ENCODE measurements at regions not wholly inside any gene's neighbourhood (a gene's known extent, or its start where the extent isn't known, plus 50 kb on each side); places are given as distances from the start of the nearest gene placed in this dataset.
"Not testable (repeated sequence)": the region's sequence is repeated elsewhere in the genome, so short reads cannot be mapped to it uniquely, and the experiment has no call there.

GRCh38 chr16:49951574-49952195 lies 73.3 kb upstream of the CNEP1R1 start:
- intact Hi-C loops (cut with micrococcal nuclease) = no loop called here
- Mint-ChIP-seq H3K27ac (no peak overlapping the region), H3K27me3 (ENCODE audit: low read depth) (no peaks in the 10 kb centered on the region), H3K4me1 (ENCODE audit: low read depth) (no peaks in the 10 kb centered on the region), H3K36me3 (ENCODE audit: low read depth) (no peaks in the 10 kb centered on the region), H3K4me3 (ENCODE audit: low read depth) (no peak overlapping the region), H3K9me3 (no peaks in the 10 kb centered on the region)
- no peak for DNase-seq (ENCODE audit: low spot score)

- H3K9me3 Mint-ChIP-seq = no peaks in the 10 kb centered on the region
- no peaks in the 10 kb centered on the region for H3K4me1 Mint-ChIP-seq (ENCODE audit: low read depth)
- intact Hi-C loops (cut with micrococcal nuclease) = no loop called here
- no peak overlapping the region for H3K27ac Mint-ChIP-seq
- no peaks in the 10 kb centered on the region for H3K36me3 Mint-ChIP-seq (ENCODE audit: low read depth)
- H3K27me3 Mint-ChIP-seq (ENCODE audit: low read depth) = no peaks in the 10 kb centered on the region
- DNase-seq (ENCODE audit: low spot score) = no peak
- no peak overlapping the region for H3K4me3 Mint-ChIP-seq (ENCODE audit: low read depth)
Observed at GRCh38 chr16:49952386-49952785, 72.6 kb upstream of the CNEP1R1 start.

- Mint-ChIP-seq H3K9me3 (no peaks in the 10 kb centered on the region), H3K4me3 (ENCODE audit: low read depth) (no peak overlapping the region), H3K27ac (no peak overlapping the region), H3K27me3 (ENCODE audit: low read depth) (no peaks in the 10 kb centered on the region), H3K4me1 (ENCODE audit: low read depth) (no peaks in the 10 kb centered on the region), H3K36me3 (ENCODE audit: low read depth) (no peaks in the 10 kb centered on the region)
- no peak for DNase-seq (ENCODE audit: low spot score)
- intact Hi-C loops (cut with micrococcal nuclease) = no loop called here
Observed at GRCh38 chr16:49953090-49953489, 71.9 kb upstream of the CNEP1R1 start.

- intact Hi-C loops (cut with micrococcal nuclease) = no loop called here
- Mint-ChIP-seq H3K27me3 (ENCODE audit: low read depth) (no peaks in the 10 kb centered on the region), H3K9me3 (no peaks in the 10 kb centered on the region), H3K4me1 (ENCODE audit: low read depth) (no peaks in the 10 kb centered on the region), H3K36me3 (ENCODE audit: low read depth) (no peaks in the 10 kb centered on the region), H3K4me3 (ENCODE audit: low read depth) (no peak overlapping the region), H3K27ac (no peak overlapping the region)
- no peak for DNase-seq (ENCODE audit: low spot score)
Observed at GRCh38 chr16:49955858-49956257, 69.2 kb upstream of the CNEP1R1 start.

GRCh38 chr16:49956915-49957314 lies 68.1 kb upstream of the CNEP1R1 start:
- no peak for DNase-seq (ENCODE audit: low spot score)
- H3K4me1 Mint-ChIP-seq (ENCODE audit: low read depth) = no peaks in the 10 kb centered on the region
- no peaks in the 10 kb centered on the region for H3K27me3 Mint-ChIP-seq (ENCODE audit: low read depth)
- intact Hi-C loops (cut with micrococcal nuclease) = no loop called here
- no peaks in the 10 kb centered on the region for H3K36me3 Mint-ChIP-seq (ENCODE audit: low read depth)
- H3K9me3 Mint-ChIP-seq = no peaks in the 10 kb centered on the region
- no peak overlapping the region for H3K4me3 Mint-ChIP-seq (ENCODE audit: low read depth)
- no peak overlapping the region for H3K27ac Mint-ChIP-seq

GRCh38 chr16:49958448-49958847 lies 66.6 kb upstream of the CNEP1R1 start:
- no peak overlapping the region for H3K27ac Mint-ChIP-seq
- no peak for DNase-seq (ENCODE audit: low spot score)
- intact Hi-C loops (cut with micrococcal nuclease) = no loop called here
- no peaks in the 10 kb centered on the region for H3K9me3 Mint-ChIP-seq
- no peaks in the 10 kb centered on the region for H3K27me3 Mint-ChIP-seq (ENCODE audit: low read depth)
- no peak overlapping the region for H3K4me3 Mint-ChIP-seq (ENCODE audit: low read depth)
- H3K4me1 Mint-ChIP-seq (ENCODE audit: low read depth) = no peaks in the 10 kb centered on the region
- H3K36me3 Mint-ChIP-seq (ENCODE audit: low read depth) = no peaks in the 10 kb centered on the region

- no peaks in the 10 kb centered on the region for H3K36me3 Mint-ChIP-seq (ENCODE audit: low read depth)
- intact Hi-C loops (cut with micrococcal nuclease) = no loop called here
- no peak overlapping the region for H3K27ac Mint-ChIP-seq
- H3K27me3 Mint-ChIP-seq (ENCODE audit: low read depth) = no peaks in the 10 kb centered on the region
- H3K4me3 Mint-ChIP-seq (ENCODE audit: low read depth) = no peak overlapping the region
- no peaks in the 10 kb centered on the region for H3K9me3 Mint-ChIP-seq
- DNase-seq (ENCODE audit: low spot score) = no peak
- H3K4me1 Mint-ChIP-seq (ENCODE audit: low read depth) = no peaks in the 10 kb centered on the region
Observed at GRCh38 chr16:49959552-49960277, 65.3 kb upstream of the CNEP1R1 start.

GRCh38 chr16:49961089-49961488 lies 63.9 kb upstream of the CNEP1R1 start:
- Mint-ChIP-seq H3K27me3 (ENCODE audit: low read depth) (no peaks in the 10 kb centered on the region), H3K9me3 (no peaks in the 10 kb centered on the region), H3K4me1 (ENCODE audit: low read depth) (no peaks in the 10 kb centered on the region), H3K4me3 (ENCODE audit: low read depth) (no peak overlapping the region), H3K36me3 (ENCODE audit: low read depth) (no peaks in the 10 kb centered on the region), H3K27ac (no peak overlapping the region)
- intact Hi-C loops (cut with micrococcal nuclease) = no loop called here
- DNase-seq (ENCODE audit: low spot score) = no peak

- H3K27ac Mint-ChIP-seq; H3K36me3 Mint-ChIP-seq (ENCODE audit: low read depth); intact Hi-C loops (cut with micrococcal nuclease); H3K4me1 Mint-ChIP-seq (ENCODE audit: low read depth); H3K4me3 Mint-ChIP-seq (ENCODE audit: low read depth); DNase-seq (ENCODE audit: low spot score); H3K9me3 Mint-ChIP-seq; H3K27me3 Mint-ChIP-seq (ENCODE audit: low read depth): not testable (repeated sequence)
Observed at GRCh38 chr16:49962566-49962965, 62.5 kb upstream of the CNEP1R1 start.

- intact Hi-C loops (cut with micrococcal nuclease) = no loop called here
- Mint-ChIP-seq H3K27me3 (ENCODE audit: low read depth) (peaks cover 10% of the 10 kb centered on the region), H3K9me3 (no peaks in the 10 kb centered on the region), H3K27ac (no peak overlapping the region), H3K4me3 (ENCODE audit: low read depth) (no peak overlapping the region), H3K4me1 (ENCODE audit: low read depth) (no peaks in the 10 kb centered on the region), H3K36me3 (ENCODE audit: low read depth) (no peaks in the 10 kb centered on the region)
- no peak for DNase-seq (ENCODE audit: low spot score)
Observed at GRCh38 chr16:49964316-49964715, 60.7 kb upstream of the CNEP1R1 start.

GRCh38 chr16:49964973-49965372 lies 60.1 kb upstream of the CNEP1R1 start:
- Mint-ChIP-seq H3K9me3 (no peaks in the 10 kb centered on the region), H3K27ac (no peak overlapping the region), H3K4me3 (ENCODE audit: low read depth) (no peak overlapping the region), H3K27me3 (ENCODE audit: low read depth) (peaks cover 16% of the 10 kb centered on the region), H3K36me3 (ENCODE audit: low read depth) (no peaks in the 10 kb centered on the region), H3K4me1 (ENCODE audit: low read depth) (no peaks in the 10 kb centered on the region)
- intact Hi-C loops (cut with micrococcal nuclease) = no loop called here
- no peak for DNase-seq (ENCODE audit: low spot score)

GRCh38 chr16:49967012-49967559 lies 57.9 kb upstream of the CNEP1R1 start:
- no peak for DNase-seq (ENCODE audit: low spot score)
- Mint-ChIP-seq H3K27ac (no peak overlapping the region), H3K27me3 (ENCODE audit: low read depth) (peaks cover 21% of the 10 kb centered on the region), H3K9me3 (no peaks in the 10 kb centered on the region), H3K4me3 (ENCODE audit: low read depth) (no peak overlapping the region), H3K4me1 (ENCODE audit: low read depth) (no peaks in the 10 kb centered on the region), H3K36me3 (ENCODE audit: low read depth) (no peaks in the 10 kb centered on the region)
- intact Hi-C loops (cut with micrococcal nuclease) = no loop called here

Data from activated T-helper 2 cell treated with anti-CD3 and anti-CD28 coated beads, Interferon-gamma antibody, Interleukin-2, Interleukin-4, amounts not matched to agents 10 μg/mL and 5 μg/mL and 100 μg/mL, durations not matched to agents 14 hours and 24 hours and 36 hours (primary cell).